ENCODE measurements at regions not wholly inside any gene's neighbourhood (a gene's known extent, or its start where the extent isn't known, plus 50 kb on each side); places are given as distances from the start of the nearest gene placed in this dataset.

DNA sequence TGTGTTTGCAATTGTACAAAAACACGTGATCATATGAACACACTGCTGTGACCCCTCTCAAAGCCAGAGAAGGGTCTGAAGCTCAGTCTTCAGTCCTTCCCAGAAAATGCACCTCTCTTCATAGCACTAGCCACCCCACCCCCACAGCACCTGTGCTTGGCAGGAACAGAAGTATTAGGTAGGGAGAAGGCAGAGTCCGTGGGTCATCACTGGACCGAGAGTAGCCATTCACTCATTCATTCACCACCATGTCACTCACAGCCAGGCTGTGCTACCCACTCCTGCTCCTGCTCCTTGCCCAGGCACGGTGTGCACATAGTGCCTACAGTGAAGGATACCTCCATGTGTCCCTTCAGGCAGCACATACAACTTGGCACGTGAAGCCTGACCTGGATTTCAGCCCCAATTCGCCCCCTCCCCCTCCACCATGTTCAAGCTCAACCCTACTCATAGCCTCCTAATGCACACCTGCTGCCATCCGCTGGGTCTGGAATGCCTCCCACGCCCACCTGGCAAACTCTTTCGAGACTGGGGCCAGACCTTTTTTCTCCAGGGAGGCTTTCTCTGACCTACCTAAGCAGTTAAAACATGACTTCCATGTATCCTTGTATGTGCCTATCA, 81.9 kb upstream of the GALNT2 start:
- TF ChIP-seq, protein P1, sequence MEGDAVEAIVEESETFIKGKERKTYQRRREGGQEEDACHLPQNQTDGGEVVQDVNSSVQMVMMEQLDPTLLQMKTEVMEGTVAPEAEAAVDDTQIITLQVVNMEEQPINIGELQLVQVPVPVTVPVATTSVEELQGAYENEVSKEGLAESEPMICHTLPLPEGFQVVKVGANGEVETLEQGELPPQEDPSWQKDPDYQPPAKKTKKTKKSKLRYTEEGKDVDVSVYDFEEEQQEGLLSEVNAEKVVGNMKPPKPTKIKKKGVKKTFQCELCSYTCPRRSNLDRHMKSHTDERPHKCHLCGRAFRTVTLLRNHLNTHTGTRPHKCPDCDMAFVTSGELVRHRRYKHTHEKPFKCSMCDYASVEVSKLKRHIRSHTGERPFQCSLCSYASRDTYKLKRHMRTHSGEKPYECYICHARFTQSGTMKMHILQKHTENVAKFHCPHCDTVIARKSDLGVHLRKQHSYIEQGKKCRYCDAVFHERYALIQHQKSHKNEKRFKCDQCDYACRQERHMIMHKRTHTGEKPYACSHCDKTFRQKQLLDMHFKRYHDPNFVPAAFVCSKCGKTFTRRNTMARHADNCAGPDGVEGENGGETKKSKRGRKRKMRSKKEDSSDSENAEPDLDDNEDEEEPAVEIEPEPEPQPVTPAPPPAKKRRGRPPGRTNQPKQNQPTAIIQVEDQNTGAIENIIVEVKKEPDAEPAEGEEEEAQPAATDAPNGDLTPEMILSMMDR (IDR thresholded peaks at IDR 0.05), result no peak
- no peak for TF ChIP-seq EZH2 (IDR thresholded peaks at IDR 0.05; ENCODE audit: borderline replicate concordance, insufficient read depth, low read depth, low read length, poor library complexity, severe bottlenecking)

Data from B cell (primary cell).